Myocyte (in vitro differentiated cells): ENCODE measurements at regions not wholly inside any gene's neighbourhood (a gene's known extent, or its start where the extent isn't known, plus 50 kb on each side); places are given as distances from the start of the nearest gene placed in this dataset.
"Not testable (repeated sequence)": the region's sequence is repeated elsewhere in the genome, so short reads cannot be mapped to it uniquely, and the experiment has no call there.

Experiments used
- DNase-seq: peaks from one replicate; pipeline ENCODE4 v3.0.0-alpha.2; 2012; ENCODE audit warnings: low read depth

- DNase-seq: not testable (repeated sequence)
Measured at GRCh38 chr10:90118567-90118966, 417.2 kb downstream of the KIF20B start.

DNA sequence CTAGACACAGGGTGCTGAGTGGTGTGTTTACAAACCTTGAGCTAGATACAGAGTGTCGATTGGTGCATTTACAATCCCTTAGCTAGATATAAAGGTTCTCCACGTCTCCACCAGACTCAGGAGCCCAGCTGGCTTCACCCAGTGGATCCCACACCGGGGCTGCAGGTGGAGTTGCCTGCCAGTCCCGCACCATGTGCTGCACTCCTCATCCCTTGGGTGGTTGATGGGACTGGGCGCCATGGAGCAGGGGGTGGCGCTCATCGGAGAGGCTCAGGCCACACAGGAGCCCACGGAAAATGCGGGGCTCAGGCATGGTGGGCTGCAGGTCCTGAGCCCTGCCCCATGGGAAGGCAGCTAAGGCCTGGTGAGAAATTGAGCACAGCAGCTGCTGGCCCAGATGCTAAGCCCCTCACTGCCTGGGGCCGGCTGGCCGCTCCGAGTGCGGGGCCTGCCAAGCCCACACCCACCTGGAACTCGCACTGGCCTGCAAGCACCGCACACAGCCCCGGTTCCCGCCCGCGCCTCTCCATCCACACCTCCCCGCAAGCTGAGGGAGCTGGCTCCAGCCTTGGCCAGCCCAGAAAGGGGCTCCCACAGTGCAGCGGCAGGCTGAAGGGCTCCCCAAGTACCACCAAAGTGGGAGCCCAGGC lies 418.4 kb downstream of the KIF20B start:
- not testable (repeated sequence) for DNase-seq

DNA sequence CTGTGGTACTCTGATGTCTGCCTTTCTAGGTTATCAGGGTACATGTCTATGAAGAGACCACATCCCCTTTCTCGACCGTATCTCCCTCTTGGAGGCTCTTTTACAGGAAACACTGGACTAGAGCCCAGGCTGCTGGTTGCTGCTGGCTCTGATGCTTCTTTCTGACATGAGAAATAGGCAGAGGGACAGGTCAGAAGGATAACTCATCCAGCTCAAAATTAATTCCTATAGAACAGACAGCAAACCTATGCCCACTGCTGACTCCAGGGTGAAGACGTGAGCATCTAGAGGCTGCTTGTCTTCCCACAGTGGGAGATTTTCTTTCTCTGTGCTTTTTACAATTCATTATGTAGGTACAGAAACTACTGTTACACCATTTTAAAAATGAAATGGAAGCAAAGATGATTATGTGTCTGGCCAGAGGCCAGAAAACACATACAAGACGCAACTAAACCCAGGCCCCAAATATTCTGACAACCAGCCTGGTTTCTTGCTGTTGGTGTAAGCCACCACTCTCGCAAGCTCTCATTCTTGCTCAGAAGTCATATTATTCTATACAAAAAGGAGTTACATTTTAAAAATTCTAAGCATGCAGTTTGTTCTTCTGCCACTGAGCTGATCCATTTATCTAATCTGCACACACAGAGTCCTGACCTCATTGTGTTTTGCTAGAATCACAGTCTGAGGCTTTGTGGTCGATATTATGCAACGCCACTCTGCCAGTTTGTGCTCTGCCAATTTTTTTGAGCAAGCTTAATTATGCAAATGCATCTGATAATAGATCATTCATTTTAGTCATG lies 424.3 kb downstream of the KIF20B start:
- peak; percentile 2 for DNase-seq

DNA sequence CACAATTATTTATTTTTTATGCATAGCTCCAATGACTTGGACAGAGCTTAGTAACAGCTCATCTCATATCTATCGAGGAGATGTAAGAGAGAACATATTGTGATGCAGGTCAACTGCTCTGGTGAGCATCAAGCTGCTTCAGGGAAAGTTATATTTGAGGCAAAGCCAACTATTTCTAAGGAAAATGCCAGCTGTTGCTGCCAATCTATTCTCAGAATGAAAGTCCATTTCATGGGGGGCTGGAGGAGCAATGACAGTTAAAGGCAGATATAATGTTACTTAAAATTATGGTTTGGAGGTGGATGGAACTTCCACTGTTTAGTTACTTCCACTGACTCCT lies 424.8 kb downstream of the KIF20B start:
- peak; percentile 11 for DNase-seq

DNA sequence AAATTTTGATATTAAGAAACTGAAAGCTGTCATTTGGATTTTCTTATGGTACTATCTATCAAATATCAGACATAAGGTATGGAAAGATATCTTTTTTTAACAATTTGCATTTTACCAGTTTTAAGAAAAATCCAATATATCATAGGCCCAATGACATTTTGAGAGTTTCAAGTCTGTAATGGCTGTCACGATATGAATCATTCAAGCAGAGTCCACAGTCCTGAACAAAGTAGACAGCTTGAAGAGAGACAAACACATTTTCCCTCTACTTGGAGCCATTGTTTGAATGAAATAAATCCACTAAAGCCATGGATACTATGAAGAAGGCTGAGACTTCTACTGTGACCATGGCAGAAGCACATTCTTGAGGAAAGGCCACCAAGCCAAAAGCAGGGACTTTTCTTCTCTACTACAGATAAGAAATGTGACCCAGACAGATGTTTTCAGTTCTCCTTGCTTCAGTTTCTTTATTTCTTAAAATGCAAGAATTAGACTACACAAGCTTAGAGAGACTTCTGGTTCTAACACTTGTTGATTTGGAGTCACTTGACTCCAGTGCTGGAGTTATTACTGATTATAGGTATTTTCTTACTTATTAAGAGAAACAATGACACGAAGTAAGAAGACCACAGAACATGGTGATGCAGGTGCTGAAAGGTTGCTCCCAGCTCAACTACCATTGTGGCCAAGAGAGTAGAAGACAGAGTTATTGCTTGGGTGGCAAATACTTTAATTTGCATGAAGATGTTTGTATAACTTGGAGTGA lies 429.1 kb downstream of the KIF20B start:
- DNase-seq: no peak

GRCh38 chr10:90133606-90134005 lies 432.2 kb downstream of the KIF20B start:
- no peak for DNase-seq

DNA sequence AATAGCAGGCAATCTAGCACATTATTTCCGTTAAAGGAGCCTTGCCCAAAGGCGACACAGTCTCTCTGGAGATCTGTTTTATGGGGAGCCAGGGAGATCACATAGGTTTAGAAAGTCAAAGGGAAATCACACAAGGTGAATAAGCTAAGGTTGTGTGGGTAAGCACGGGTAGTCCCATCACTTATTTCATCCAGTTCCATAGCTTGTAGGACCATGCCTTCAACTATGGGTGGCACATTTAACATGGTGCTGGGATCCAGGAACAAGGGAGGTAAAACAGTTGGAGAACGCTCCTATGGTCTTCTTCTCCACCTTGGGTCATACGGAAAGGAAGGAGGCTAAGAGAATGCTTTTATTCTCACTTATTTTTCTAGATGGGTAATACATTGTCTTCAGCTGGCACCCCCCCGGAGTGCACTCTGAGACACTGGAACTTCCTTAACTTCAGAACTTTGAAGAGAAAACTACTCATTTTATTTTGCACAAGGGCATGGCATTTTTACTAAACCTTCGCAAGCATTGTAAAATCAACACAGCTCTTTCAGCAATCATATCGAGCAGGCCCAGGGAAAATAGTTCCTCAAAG lies 435.4 kb downstream of the KIF20B start:
- DNase-seq: peak; percentile 9

- DNase-seq: no peak
Measured at GRCh38 chr10:90138844-90139243, 437.5 kb downstream of the KIF20B start.

DNA sequence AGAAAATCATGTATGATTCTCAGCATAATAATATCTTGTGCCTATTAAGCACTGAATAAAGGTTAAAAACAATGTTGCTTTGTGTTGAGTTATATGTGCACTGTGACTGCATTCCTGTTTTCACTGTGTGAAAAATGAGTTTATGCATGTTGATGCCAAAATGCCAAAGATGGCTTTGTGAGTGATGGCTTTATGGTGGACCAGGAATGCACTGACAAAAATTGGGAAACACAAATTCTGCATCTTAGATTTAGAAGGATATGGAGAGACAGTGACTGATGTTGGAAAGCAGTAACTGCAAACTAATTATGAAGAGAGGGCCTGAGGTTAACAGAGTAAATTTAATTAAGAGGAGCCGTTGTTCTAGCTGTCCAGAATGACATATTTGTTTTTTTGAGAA lies 440.4 kb downstream of the KIF20B start:
- DNase-seq: no peak

DNA sequence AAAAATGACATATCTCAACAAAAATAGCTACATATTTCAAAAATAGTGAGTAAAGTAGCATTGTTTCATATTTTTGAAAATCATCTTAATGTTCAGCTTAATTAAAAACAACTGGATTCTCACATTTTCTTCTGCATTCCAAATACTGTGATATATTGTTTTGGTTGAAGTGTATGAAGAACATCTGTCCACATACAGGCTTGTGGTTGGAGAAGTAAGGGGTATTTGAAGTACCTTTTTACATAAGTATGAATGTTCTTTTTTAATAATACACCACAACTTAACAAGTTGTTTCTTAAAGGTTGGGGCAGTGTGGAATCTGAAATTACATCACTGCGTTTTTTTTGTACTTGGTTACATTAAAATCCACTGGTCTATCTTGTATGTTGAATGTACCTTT lies 442.5 kb downstream of the KIF20B start:
- DNase-seq: no peak

DNA sequence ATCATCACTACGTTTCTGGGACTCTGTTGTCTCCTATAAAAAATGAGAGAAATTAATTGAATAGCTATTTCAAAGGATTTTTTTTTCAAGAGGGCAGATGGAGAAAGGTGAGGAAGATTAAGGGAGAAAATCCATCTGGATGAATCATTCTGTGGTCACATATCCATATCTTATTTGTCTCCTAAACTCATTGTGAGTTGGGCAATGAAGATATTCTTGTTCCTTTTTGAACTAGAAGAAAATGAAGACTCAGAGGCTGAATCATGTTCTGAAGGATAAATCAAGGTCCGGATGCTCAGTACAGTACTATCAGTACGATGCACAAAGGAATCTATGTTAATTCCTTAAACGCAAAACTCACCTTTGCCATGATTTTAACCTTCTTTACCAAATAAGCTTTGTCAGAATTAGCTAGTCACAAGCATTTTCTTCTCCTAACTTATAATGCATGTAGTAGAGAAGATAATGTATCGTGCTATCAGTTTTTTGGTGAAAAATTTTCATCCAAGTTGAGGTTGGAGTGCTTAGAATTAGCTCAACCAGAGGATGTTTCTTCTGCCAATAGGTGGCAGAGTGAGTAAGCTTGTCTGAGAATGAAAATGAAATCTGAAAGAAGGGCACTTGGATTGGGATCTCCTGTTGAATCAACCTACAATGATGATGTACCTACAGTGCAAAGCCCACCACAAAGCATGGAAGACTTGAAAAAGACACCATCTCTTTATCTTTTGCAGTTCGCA lies 446.9 kb downstream of the KIF20B start:
- peak; percentile 14 for DNase-seq

- no peak for DNase-seq
Measured at GRCh38 chr10:90149563-90149962, 448.2 kb downstream of the KIF20B start.

- DNase-seq: no peak
Measured at GRCh38 chr10:90162271-90162853, 461.0 kb downstream of the KIF20B start.

GRCh38 chr10:90167174-90168064 lies 466.0 kb downstream of the KIF20B start:
- DNase-seq: no peak

DNA sequence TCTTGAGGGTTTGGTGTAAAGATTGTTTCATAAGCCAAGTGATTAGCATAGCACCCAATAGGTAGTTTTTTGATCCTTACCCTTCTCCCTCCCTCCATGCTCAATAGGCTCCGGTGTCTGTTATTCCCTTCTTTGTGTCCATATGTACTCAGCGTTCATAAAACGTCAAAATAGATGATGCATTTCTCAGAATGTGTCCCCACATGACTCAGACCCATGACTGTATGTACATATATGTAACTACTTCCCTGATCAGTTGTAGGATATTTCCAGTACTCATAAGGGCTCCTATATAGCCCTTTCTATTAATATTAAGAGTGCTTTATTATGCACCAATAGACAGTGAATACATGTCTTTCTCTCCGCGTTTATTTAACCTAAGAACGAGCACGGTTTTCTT lies 466.9 kb downstream of the KIF20B start:
- no peak for DNase-seq

DNA sequence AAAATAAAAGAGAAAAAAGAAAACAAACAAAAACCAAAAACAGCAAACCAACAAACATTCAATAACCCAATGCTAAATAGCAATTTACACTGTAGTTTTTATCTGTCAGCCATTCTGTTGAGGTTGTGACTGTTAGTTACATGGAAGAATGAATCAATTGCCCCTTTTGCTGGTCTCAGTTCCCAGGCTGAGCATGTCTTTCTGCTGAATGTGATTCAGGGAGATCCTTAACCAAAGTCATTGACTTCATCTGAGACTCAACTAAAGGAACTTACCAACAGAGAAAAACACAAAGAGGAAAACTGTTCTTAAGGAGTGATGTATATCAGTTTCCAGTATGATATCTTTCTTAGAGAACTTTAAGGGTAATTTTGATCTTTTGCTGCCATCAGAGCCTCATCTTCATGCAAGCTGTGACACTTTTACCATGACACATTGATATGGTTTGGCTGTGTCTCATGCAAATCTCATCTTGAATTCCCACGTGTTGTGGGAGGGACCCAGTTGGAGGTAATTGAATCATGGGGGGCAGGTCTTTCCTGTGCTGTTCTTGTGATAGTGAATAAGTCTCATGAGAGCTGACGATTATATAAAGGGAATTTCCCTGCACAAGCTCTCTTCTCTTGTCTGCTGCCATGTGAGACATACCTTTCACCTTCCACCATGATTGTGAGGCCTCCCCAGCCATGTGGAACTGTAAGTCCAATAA lies 469.8 kb downstream of the KIF20B start:
- no peak for DNase-seq

DNA sequence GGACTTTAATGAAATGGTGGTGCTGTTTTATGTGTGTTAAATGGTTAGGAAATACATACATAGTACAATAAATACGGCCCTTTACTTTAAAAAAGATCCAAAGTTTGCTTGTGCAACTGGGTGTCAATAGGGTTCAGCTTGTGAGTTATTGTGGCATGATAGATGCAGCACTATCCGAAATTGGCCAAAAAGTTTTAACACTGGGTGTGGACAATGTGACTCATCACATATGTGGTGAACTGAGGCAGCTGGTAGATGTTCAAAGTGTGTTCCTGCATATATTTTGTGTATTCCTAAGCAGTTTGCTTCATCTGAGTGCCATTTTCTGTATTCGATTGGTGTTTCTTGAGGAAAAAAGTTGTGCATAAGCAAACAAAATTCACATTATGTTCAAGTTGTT lies 473.1 kb downstream of the KIF20B start:
- no peak for DNase-seq

DNA sequence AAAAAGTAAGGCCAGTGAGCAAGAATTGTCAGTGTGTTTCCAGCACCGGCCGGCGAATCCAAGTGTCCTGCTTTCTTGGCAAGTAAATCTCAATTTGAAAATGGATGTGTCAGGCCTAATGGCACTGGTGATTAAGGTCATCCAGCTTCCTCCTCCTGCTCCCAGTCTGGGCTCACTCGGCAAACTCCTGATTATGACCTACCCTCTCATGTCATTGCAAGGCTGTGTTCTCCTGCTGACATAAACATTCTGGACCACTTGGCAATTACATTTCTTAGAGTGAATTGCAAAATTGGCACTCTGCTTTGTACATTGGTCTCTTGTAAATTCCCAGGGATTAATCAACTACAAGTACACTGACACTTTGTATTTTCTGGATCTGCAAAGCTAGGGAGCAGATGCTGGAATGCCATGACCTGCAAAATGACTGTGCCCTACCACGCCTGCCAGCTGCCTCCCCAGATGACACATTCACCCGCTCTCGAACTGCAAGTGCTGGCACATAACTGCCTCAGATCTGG lies 473.8 kb downstream of the KIF20B start:
- DNase-seq: peak; percentile 7
